A673 (cell line): ENCODE measurements at regions not wholly inside any gene's neighbourhood (a gene's known extent, or its start where the extent isn't known, plus 50 kb on each side); places are given as distances from the start of the nearest gene placed in this dataset.

ENCODE experiments used
- EZH2 ChIP-seq: fragments of 200-600 bp; sonication (generic); IDR thresholded peaks from 2 replicates; pipeline ENCODE4 v1.6.1; 2017; ENCODE audit warnings: borderline replicate concordance, low read depth, mild to moderate bottlenecking, mixed read lengths, antibody characterized with exemption, low read length; ENCODE audit not compliant: poor library complexity, severe bottlenecking
- TF ChIP-seq, protein P1 (sequence below): fragments of 300-800, 200-600 bp; sonication (generic); conservative IDR thresholded peaks from 2 replicates; pipeline ENCODE4 v1.5.1; 2017; ENCODE audit warnings: low read depth, mild to moderate bottlenecking, antibody characterized with exemption, low read length, moderate library complexity, mixed read lengths

DNA sequence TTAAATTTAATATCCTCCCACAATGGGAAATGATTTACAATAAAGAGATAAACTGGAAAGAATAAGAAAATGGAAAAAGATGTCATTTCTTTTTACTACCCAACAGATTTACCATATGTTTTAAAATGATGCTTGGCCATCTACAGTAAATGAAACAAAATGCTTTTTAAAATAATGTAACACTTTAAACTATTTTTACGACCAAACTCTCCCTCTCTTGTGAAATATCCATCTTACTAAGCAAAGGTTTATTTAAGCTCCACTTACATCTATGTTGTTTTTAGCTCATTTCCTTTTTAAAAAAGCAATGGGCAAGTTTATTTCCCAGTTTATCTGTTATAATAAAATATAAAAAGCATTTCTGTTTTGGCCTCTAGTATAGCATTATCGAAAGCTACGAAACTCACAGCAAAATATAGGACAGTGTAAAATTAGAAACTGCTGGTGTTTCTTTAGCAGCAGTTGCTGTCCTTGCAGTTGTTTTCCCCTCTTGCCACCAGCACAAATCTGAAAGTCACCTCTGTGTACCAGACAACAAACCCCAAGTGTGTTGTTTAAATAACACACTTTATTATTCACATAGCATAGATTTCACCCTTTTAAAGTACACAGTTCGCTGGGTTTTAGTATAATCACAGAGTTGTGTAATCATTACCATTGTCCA, 195.1 kb downstream of the CDRT15L2 start:
- TF ChIP-seq, protein P1, sequence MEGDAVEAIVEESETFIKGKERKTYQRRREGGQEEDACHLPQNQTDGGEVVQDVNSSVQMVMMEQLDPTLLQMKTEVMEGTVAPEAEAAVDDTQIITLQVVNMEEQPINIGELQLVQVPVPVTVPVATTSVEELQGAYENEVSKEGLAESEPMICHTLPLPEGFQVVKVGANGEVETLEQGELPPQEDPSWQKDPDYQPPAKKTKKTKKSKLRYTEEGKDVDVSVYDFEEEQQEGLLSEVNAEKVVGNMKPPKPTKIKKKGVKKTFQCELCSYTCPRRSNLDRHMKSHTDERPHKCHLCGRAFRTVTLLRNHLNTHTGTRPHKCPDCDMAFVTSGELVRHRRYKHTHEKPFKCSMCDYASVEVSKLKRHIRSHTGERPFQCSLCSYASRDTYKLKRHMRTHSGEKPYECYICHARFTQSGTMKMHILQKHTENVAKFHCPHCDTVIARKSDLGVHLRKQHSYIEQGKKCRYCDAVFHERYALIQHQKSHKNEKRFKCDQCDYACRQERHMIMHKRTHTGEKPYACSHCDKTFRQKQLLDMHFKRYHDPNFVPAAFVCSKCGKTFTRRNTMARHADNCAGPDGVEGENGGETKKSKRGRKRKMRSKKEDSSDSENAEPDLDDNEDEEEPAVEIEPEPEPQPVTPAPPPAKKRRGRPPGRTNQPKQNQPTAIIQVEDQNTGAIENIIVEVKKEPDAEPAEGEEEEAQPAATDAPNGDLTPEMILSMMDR = no peak
- TF ChIP-seq EZH2 = no peak
